Spinal cord (tissue), 9 donors: ENCODE measurements at regions not wholly inside any gene's neighbourhood (a gene's known extent, or its start where the extent isn't known, plus 50 kb on each side); places are given as distances from the start of the nearest gene placed in this dataset.

Experiments used
- DNase-seq, 6 donors: peaks; one replicate each; pipeline versions ENCODE4 v3.0.0 to v3.0.0-alpha.2; 2013 to 2015; ENCODE audit warnings: low spot score in 6 of 6, low read depth in 4 of 6
- H3K27ac ChIP-seq: one replicate; pipeline ENCODE4 v1.5.1; 2013; ENCODE audit warnings: low read depth, low read length, control low read depth
- H3K27me3 ChIP-seq: one replicate; pipeline ENCODE4 v1.6.1; 2013; ENCODE audit warnings: low read length; ENCODE audit not compliant: control insufficient read depth, insufficient read depth
- H3K36me3 ChIP-seq: one replicate; pipeline ENCODE4 v1.6.1; 2013; ENCODE audit warnings: low read length; ENCODE audit not compliant: control insufficient read depth, insufficient read depth
- H3K4me1 ChIP-seq: one replicate; pipeline ENCODE4 v1.6.1; 2013; ENCODE audit warnings: low read length; ENCODE audit not compliant: control insufficient read depth, insufficient read depth
- H3K4me3 ChIP-seq: one replicate; pipeline ENCODE4 v1.5.1; 2013; ENCODE audit warnings: low read depth, low read length, control low read depth
- H3K9me3 ChIP-seq: one replicate; pipeline ENCODE4 v1.6.1; 2013; ENCODE audit warnings: low read length; ENCODE audit not compliant: control insufficient read depth, insufficient read depth
- WGBS: methylation state at CpG from one replicate; pipeline ENCODE4 v1.1.5; 2013; ENCODE audit warnings: missing lambda C conversion rate; ENCODE audit not compliant: insufficient coverage; 5-methylcytosine and 5-hydroxymethylcytosine counted together
- donor health status: healthy.

- Histone ChIP-seq H3K9me3 (no peaks in the 10 kb centered on the region), H3K27ac (no peak overlapping the region), H3K4me1 (peaks cover 9% of the 10 kb centered on the region), H3K27me3 (no peaks in the 10 kb centered on the region), H3K4me3 (no peak overlapping the region), H3K36me3 (no peaks in the 10 kb centered on the region)
- 50% methylated on average over 7 of the region's 11 CpGs for WGBS
- DNase-seq, result no peak
Observed at GRCh38 chr19:29421196-29421545, 104.6 kb upstream of the VSTM2B start.

DNA sequence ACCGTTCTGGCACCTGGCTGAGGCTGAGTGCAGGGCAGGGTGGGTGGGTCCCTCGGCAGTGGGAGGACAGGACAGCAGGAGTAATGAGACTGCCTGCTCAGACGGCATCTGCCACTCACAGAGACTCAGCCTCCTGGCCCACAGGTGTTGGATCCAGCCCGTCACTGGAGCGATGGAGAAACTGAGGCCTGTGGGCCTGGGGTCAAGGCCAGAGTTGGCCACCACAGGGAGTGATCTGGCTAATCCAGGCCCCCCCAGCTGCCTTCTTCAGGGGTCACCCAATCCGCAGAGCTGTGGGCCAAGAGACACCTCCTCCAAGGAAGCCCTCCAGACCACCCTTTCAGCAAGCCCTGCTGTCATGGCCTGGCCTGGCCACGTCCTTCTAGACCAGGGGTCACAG is 103.7 kb upstream of the VSTM2B start:
- no peaks in the 10 kb centered on the region for H3K9me3 ChIP-seq
- H3K36me3 ChIP-seq, result no peaks in the 10 kb centered on the region
- no peak overlapping the region for H3K4me3 ChIP-seq
- no peak overlapping the region for H3K27ac ChIP-seq
- no peak for DNase-seq
- 79% methylated on average over 6 of the region's 7 CpGs for WGBS
- H3K27me3 ChIP-seq, result no peaks in the 10 kb centered on the region
- peaks cover 9% of the 10 kb centered on the region for H3K4me1 ChIP-seq

DNA sequence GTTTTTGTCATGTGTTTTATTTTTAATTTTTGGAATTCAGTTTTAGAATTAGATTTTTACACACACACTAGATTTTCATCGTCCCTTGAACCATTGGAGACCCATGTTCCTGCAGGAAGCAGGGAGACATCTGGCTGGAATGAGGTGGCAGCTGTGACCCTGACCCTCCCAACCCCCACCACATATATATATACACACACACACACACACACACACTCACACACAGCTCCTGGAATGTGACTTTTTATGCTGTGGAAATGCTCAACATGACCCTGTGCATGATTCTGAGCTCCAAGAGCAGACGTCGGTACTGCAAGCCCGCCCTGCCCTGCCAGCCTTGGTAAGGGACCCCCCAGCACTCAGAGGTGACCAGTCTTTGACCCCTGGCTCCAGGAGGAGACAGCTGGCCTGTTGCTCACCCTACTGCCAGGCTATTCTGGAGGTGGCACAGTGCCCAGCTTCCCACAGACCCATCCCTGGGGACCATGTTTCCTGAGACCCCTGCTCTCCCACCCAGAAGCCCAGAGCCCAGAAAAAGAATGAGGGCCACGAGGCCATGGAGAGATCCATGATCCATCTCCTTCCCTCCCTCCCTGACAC is 103.2 kb upstream of the VSTM2B start:
- Histone ChIP-seq H3K27ac (no peak overlapping the region), H3K9me3 (no peaks in the 10 kb centered on the region), H3K4me3 (no peak overlapping the region), H3K4me1 (peaks cover 9% of the 10 kb centered on the region), H3K27me3 (no peaks in the 10 kb centered on the region), H3K36me3 (no peaks in the 10 kb centered on the region)
- no peak for DNase-seq
- WGBS, result 70% methylated on average over 4 of the region's 5 CpGs

GRCh38 chr19:29428071-29428470 is 97.7 kb upstream of the VSTM2B start:
- peak in 1 of 6 donors; percentile 92 for DNase-seq
- no peaks in the 10 kb centered on the region for H3K36me3 ChIP-seq
- no peaks in the 10 kb centered on the region for H3K9me3 ChIP-seq
- no peak overlapping the region for H3K27ac ChIP-seq
- 42% methylated on average over 3 of the region's 7 CpGs for WGBS
- H3K4me3 ChIP-seq, result no peak overlapping the region
- no peaks in the 10 kb centered on the region for H3K27me3 ChIP-seq
- H3K4me1 ChIP-seq, result peaks cover 5% of the 10 kb centered on the region

DNA sequence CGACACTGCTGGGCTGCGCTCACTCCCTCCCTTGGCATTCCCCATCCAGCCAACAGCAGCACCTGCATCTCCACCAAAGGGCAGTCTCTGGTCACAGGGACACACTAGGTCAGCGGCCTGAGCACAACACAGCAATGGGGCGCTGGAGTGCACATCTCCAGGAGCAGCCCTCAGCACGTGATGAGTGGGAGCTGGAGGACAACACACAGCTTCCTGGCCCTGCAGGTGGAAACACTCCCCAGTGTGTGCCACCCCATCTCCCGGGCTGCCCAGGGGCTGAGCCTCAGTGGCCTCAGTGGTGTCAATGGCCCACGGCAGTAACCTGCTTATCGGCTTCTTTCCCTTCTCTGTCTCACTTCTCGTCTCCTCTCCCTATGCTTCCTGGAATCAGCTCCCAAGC is 96.8 kb upstream of the VSTM2B start:
- 79% methylated on average over 7 of the region's 9 CpGs for WGBS
- DNase-seq, result no peak

GRCh38 chr19:29429581-29429980 is 96.2 kb upstream of the VSTM2B start:
- Histone ChIP-seq H3K4me3 (no peak overlapping the region), H3K9me3 (no peaks in the 10 kb centered on the region), H3K27ac (no peak overlapping the region), H3K27me3 (no peaks in the 10 kb centered on the region), H3K4me1 (peaks cover 5% of the 10 kb centered on the region), H3K36me3 (no peaks in the 10 kb centered on the region)
- 84% methylated on average over 14 of the region's 15 CpGs for WGBS
- no peak for DNase-seq

More for the DNA sequence above, 96.8 kb upstream of the VSTM2B start:
- Histone ChIP-seq H3K27ac (no peak overlapping the region), H3K4me1 (peaks cover 5% of the 10 kb centered on the region), H3K36me3 (no peaks in the 10 kb centered on the region), H3K27me3 (no peaks in the 10 kb centered on the region), H3K4me3 (no peak overlapping the region), H3K9me3 (no peaks in the 10 kb centered on the region)

DNA sequence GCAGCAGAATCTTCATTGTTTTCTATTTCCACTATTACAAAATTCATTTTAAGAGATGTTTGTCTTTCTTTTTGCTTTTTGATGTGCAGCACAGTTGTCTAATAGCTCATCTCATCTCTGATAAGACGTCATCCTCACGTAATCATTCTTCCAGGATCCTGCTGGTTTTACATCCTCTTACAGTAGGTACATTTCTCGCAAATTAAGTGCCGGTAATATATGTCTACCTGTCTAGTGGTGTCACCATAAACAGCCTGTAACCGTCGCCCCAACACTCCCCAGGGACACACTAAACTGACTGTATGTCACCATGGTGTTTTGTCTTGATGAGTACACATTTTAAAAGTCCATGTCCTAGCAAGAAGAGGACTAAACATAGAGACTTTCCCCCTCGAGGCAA is 94.5 kb upstream of the VSTM2B start:
- H3K4me1 ChIP-seq, result peaks cover 5% of the 10 kb centered on the region
- 59% methylated on average over 3 of the region's 7 CpGs for WGBS
- no peak for DNase-seq
- H3K36me3 ChIP-seq, result no peaks in the 10 kb centered on the region
- no peaks in the 10 kb centered on the region for H3K27me3 ChIP-seq
- H3K9me3 ChIP-seq, result no peaks in the 10 kb centered on the region
- no peak overlapping the region for H3K27ac ChIP-seq
- no peak overlapping the region for H3K4me3 ChIP-seq

- Histone ChIP-seq H3K4me1 (peaks cover 5% of the 10 kb centered on the region), H3K4me3 (no peak overlapping the region), H3K9me3 (no peaks in the 10 kb centered on the region), H3K27ac (no peak overlapping the region), H3K27me3 (no peaks in the 10 kb centered on the region), H3K36me3 (no peaks in the 10 kb centered on the region)
- 80% methylated on average over 4 of the region's 5 CpGs for WGBS
- no peak for DNase-seq
Observed at GRCh38 chr19:29432677-29433076, 93.1 kb upstream of the VSTM2B start.

DNA sequence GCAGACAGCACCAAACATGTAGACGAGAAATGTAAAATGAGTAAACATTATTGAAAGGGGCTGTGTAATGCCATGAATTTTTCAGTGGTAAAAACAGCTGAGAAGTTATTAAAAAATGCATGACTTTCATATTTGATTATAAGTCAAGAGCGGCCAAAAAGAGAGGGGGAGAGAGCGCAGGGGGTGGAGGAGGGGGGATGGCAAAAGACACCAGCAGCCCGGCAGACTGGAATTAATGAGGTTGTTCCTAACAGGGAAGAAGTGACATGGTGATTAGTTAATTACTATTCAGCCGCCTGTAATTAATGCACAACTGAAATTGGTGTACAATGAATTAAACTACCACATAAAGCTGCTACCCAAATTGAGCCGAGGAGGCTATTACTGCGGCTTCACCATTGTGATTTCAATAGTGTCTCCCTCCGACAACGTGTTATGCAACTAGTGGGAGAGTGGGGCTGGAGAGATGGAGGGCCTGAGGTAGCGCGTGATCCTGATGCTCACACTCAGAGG is 89.1 kb upstream of the VSTM2B start:
- Histone ChIP-seq H3K36me3 (no peaks in the 10 kb centered on the region), H3K4me3 (no peak overlapping the region), H3K4me1 (no peaks in the 10 kb centered on the region), H3K9me3 (no peaks in the 10 kb centered on the region), H3K27me3 (no peaks in the 10 kb centered on the region), H3K27ac (no peak overlapping the region)
- peak in 2 of 6 donors; percentile 59 to 83 for DNase-seq
- WGBS, result 54% methylated on average over 7 of the region's 11 CpGs

- DNase-seq, result no peak
- H3K4me1 ChIP-seq, result no peaks in the 10 kb centered on the region
Observed at GRCh38 chr19:29439021-29439420, 86.8 kb upstream of the VSTM2B start.

More at GRCh38 chr19:29439021-29439420, 86.8 kb upstream of the VSTM2B start:
- Histone ChIP-seq H3K27ac (no peak overlapping the region), H3K9me3 (no peaks in the 10 kb centered on the region), H3K36me3 (no peaks in the 10 kb centered on the region), H3K4me3 (no peak overlapping the region), H3K27me3 (no peaks in the 10 kb centered on the region)
